HCT116 (cell line): ENCODE measurements at regions not wholly inside any gene's neighbourhood (a gene's known extent, or its start where the extent isn't known, plus 50 kb on each side); places are given as distances from the start of the nearest gene placed in this dataset.

ENCODE experiments used
- ATAC-seq: fragments of 200-7000 bp; cut with Tn5 transposase; 2 replicates; pipeline ENCODE4 v1.9.1; 2020; ENCODE audit warnings: mild to moderate bottlenecking, moderate library complexity
- BruUV-seq: library from RNA; stranded (reverse); fragments of 400-500 nt; replicated peaks from 2 replicates; lab custom pipeline; 2021; lab: Mats Ljungman, UMichigan
- CTCF ChIA-PET: fragments of 300-600 bp; sonication (Branson Sonifier 250); formaldehyde crosslinking; loops from one replicate; lab custom pipeline; 2021; ENCODE audit warnings: antibody characterized with exemption; lab: Charles Lee
- POLR2A ChIA-PET: fragments of 300-600, 350-600 bp; sonication (Branson Sonifier 250); formaldehyde crosslinking; loops from one replicate; lab custom pipeline; 2021; ENCODE audit warnings: antibody characterized with exemption; lab: Charles Lee
- RAD21 ChIA-PET, 2 experiments: fragments of 300-600 bp; sonication (Branson Sonifier 250); formaldehyde crosslinking; loops; one replicate each; lab custom pipeline; 2023; ENCODE audit warnings: low total read pairs in 2 of 2; ENCODE audit not compliant: uncharacterized antibody in 2 of 2, unreplicated experiment in 2 of 2, low non-redundant PET in 1 of 2; lab: Charles Lee
- DNase-seq: peaks from one replicate; pipeline ENCODE4 v3.0.0-alpha.2; 2010; ENCODE audit warnings: low read depth, low spot score
- H2AFZ ChIP-seq: fragments of 200-600 bp; shearing (Covaris generic), sonication (generic); 2 replicates; pipeline ENCODE4 v1.6.1; 2017; ENCODE audit warnings: low read depth, mixed run types, mixed read lengths, antibody characterized with exemption, low read length; ENCODE audit not compliant: poor library complexity, severe bottlenecking
- H3K27ac ChIP-seq: 2 replicates; pipeline ENCODE4 v1.5.1; 2012; ENCODE audit warnings: low read depth, low read length
- H3K27me3 ChIP-seq: fragments of 200-600 bp; sonication (generic); 2 replicates; pipeline ENCODE4 v1.6.1; 2016; ENCODE audit warnings: mixed run types, low read length, mixed read lengths; ENCODE audit not compliant: insufficient read depth
- H3K36me3 ChIP-seq, 2 experiments: fragments of 200-500 bp in 1 of 2; fragments of 200-600 bp in 1 of 2; sonication (Bioruptor generic) in 1 of 2; sonication (generic) in 1 of 2; 2 replicates each; pipeline versions ENCODE4 v1.5.1 to v1.6.1; 2014 to 2016; ENCODE audit warnings: low read length in 2 of 2, inconsistent platforms in 1 of 2, mixed read lengths in 1 of 2, mixed run types in 1 of 2; ENCODE audit not compliant: insufficient read depth in 2 of 2, control insufficient read depth in 1 of 2
- H3K4me1 ChIP-seq, 2 experiments: fragments of 200-600 bp in 1 of 2; sonication (generic) in 1 of 2; 2 replicates each; pipeline versions ENCODE4 v1.5.1 to v1.6.1; 2012 to 2017; ENCODE audit warnings: low read length in 2 of 2, inconsistent platforms in 1 of 2, mild to moderate bottlenecking in 1 of 2, mixed read lengths in 1 of 2, mixed run types in 1 of 2, moderate library complexity in 1 of 2; ENCODE audit not compliant: insufficient read depth in 2 of 2, control insufficient read depth in 1 of 2
- H3K4me2 ChIP-seq: fragments of 200-600 bp; sonication (generic); 2 replicates; pipeline ENCODE4 v1.6.1; 2017; ENCODE audit warnings: mixed run types, low read length, mixed read lengths
- H3K4me3 ChIP-seq, 2 experiments: fragments of 200-600 bp in 1 of 2; sonication (generic) in 1 of 2; replicated peaks in 1 of 2; 2 replicates each; pipeline ENCODE4 v1.5.1; 2011 to 2016; ENCODE audit warnings: low read length in 2 of 2, control low read depth in 1 of 2, low read depth in 1 of 2, mild to moderate bottlenecking in 1 of 2, mixed read lengths in 1 of 2, mixed run types in 1 of 2
- H3K79me2 ChIP-seq: fragments of 200-600 bp; sonication (generic); 2 replicates; pipeline ENCODE4 v1.6.1; 2017; ENCODE audit warnings: mild to moderate bottlenecking, mixed run types, low read length, moderate library complexity, mixed read lengths; ENCODE audit not compliant: insufficient read depth
- H3K9ac ChIP-seq: fragments of 200-600 bp; sonication (generic); 2 replicates; pipeline ENCODE4 v1.6.1; 2016; ENCODE audit warnings: low read length, mixed read lengths
- H3K9me2 ChIP-seq: fragments of 200-600 bp; sonication (generic), shearing (Covaris generic); 2 replicates; pipeline ENCODE4 v1.6.1; 2017; ENCODE audit warnings: mixed run types, mild to moderate bottlenecking, moderate library complexity; ENCODE audit not compliant: insufficient read depth
- H3K9me3 ChIP-seq, 2 experiments: fragments of 200-500 bp in 1 of 2; fragments of 200-600 bp in 1 of 2; sonication (Bioruptor generic) in 1 of 2; sonication (generic) in 1 of 2; 2 replicates each; pipeline ENCODE4 v1.6.1; 2014 to 2017; ENCODE audit warnings: low read length in 2 of 2, mixed read lengths in 2 of 2, inconsistent platforms in 1 of 2, low read depth in 1 of 2, mild to moderate bottlenecking in 1 of 2, mixed run types in 1 of 2, moderate library complexity in 1 of 2; ENCODE audit not compliant: control insufficient read depth in 1 of 2, insufficient read depth in 1 of 2
- H4K20me1 ChIP-seq: fragments of 200-600 bp; sonication (generic), shearing (Covaris generic); 2 replicates; pipeline ENCODE4 v1.6.1; 2017; ENCODE audit warnings: mixed run types, mild to moderate bottlenecking, moderate library complexity; ENCODE audit not compliant: insufficient read depth
- ATF3 ChIP-seq: IDR thresholded peaks from 2 replicates; pipeline ENCODE4 v1.6.1; 2012
- CBX3 ChIP-seq: IDR thresholded peaks from 2 replicates; pipeline ENCODE4 v1.6.1; 2012; ENCODE audit warnings: low read depth
- CEBPB ChIP-seq: IDR thresholded peaks from 2 replicates; pipeline ENCODE4 v1.6.1; 2012; ENCODE audit warnings: low read depth
- EGR1 ChIP-seq: IDR thresholded peaks from 2 replicates; pipeline ENCODE4 v1.6.1; 2012; ENCODE audit warnings: low read depth
- ELF1 ChIP-seq: IDR thresholded peaks from 2 replicates; pipeline ENCODE4 v1.6.1; 2012; ENCODE audit warnings: low read depth, borderline replicate concordance
- EZH2 ChIP-seq: fragments of 200-600 bp; sonication (generic); IDR thresholded peaks from 2 replicates; pipeline ENCODE4 v1.6.1; 2017; ENCODE audit warnings: antibody characterized with exemption, mixed run types
- EZH2phosphoT487 ChIP-seq: fragments of 200-600 bp; IDR thresholded peaks from 2 replicates; pipeline ENCODE4 v1.6.1; 2018; ENCODE audit warnings: antibody characterized with exemption, borderline replicate concordance
- FOSL1 ChIP-seq: IDR thresholded peaks from 2 replicates; pipeline ENCODE4 v1.6.1; 2012; ENCODE audit warnings: low read depth
- JUND ChIP-seq: IDR thresholded peaks from 2 replicates; pipeline ENCODE4 v1.6.1; 2012
- MAX ChIP-seq: IDR thresholded peaks from 2 replicates; pipeline ENCODE4 v1.6.1; 2012
- POLR2A ChIP-seq: IDR thresholded peaks from 2 replicates; pipeline ENCODE4 v1.7.0; 2011; ENCODE audit warnings: borderline replicate concordance; ENCODE audit not compliant: insufficient read depth, insufficient read length; ENCODE audit errors: extremely low read depth
- POLR2AphosphoS5 ChIP-seq: IDR thresholded peaks from 2 replicates; pipeline ENCODE4 v1.6.1; 2011; ENCODE audit warnings: mild to moderate bottlenecking, low read depth, low read length, moderate library complexity
- SP1 ChIP-seq: IDR thresholded peaks from 2 replicates; pipeline ENCODE4 v1.6.1; 2012; ENCODE audit warnings: low read depth
- SRF ChIP-seq: IDR thresholded peaks from 2 replicates; pipeline ENCODE4 v1.6.1; 2012; ENCODE audit warnings: low read depth
- TCF7L2 ChIP-seq: IDR thresholded peaks from 2 replicates; pipeline ENCODE4 v1.7.0; 2011; ENCODE audit warnings: borderline replicate concordance, inconsistent platforms; ENCODE audit not compliant: insufficient read depth, insufficient read length; ENCODE audit errors: extremely low read depth
- YY1 ChIP-seq: IDR thresholded peaks from 2 replicates; pipeline ENCODE4 v1.6.1; 2011; ENCODE audit warnings: low read length, low read depth, moderate library complexity, mild to moderate bottlenecking; ENCODE audit not compliant: insufficient replicate concordance; ENCODE audit errors: extremely low read depth
- ZFX ChIP-seq: fragments of 450-650 bp; IDR thresholded peaks from 2 replicates; pipeline ENCODE4 v1.6.1; 2017
- ZNF274 ChIP-seq: fragments of 200-500 bp; sonication (Bioruptor generic); IDR thresholded peaks from 2 replicates; pipeline ENCODE4 v1.6.1; 2014; ENCODE audit warnings: mild to moderate bottlenecking, low read depth, low read length, inconsistent platforms
- intact Hi-C: fragments of 100-400 bp; cut with micrococcal nuclease; formaldehyde crosslinking; loops from 2 replicates; pipeline ENCODE4 v1.10.0; 2022
- TF ChIP-seq, protein P1 (sequence below), 3 experiments: fragments of 200-600 bp in 1 of 3; sonication (generic) in 1 of 3; IDR thresholded peaks in 2 of 3; conservative IDR thresholded peaks in 1 of 3; 2 replicates each; pipeline ENCODE4 v1.5.1; 2012 to 2017; ENCODE audit warnings: low read depth in 2 of 3, low read length in 2 of 3, antibody characterized with exemption in 1 of 3, borderline replicate concordance in 1 of 3, control low read depth in 1 of 3, mild to moderate bottlenecking in 1 of 3, mixed read lengths in 1 of 3, mixed run types in 1 of 3, moderate library complexity in 1 of 3; ENCODE audit not compliant: insufficient read depth in 1 of 3
- TF ChIP-seq, protein P2 (sequence below): IDR thresholded peaks from 2 replicates; pipeline ENCODE4 v1.6.1; 2011; ENCODE audit warnings: mild to moderate bottlenecking, low read length, moderate library complexity; ENCODE audit not compliant: insufficient replicate concordance; ENCODE audit errors: extremely low read depth

- ChIA-PET RAD21 (no interaction called here), POLR2A (no interaction called here), CTCF (no interaction called here)
- Histone ChIP-seq H3K36me3 (no peaks in the 10 kb centered on the region), H3K9me2 (no peaks in the 10 kb centered on the region), H3K4me1 (no peaks in the 10 kb centered on the region), H3K4me3 (no peak overlapping the region), H3K79me2 (no peaks in the 10 kb centered on the region), H3K4me2 (no peak overlapping the region), H3K9me3 (no peaks in the 10 kb centered on the region), H3K27me3 (no peaks in the 10 kb centered on the region), H4K20me1 (no peaks in the 10 kb centered on the region), H2AFZ (no peak overlapping the region), H3K27ac (no peak overlapping the region), H3K9ac (no peak overlapping the region)
- BruUV-seq: no TSS peak
- TF ChIP-seq MAX: no peak
- no peak for TF ChIP-seq ZFX
- intact Hi-C loops: no loop called here
- DNase-seq (no peak), ATAC-seq (no peak)
Measured at GRCh38 chr2:156709091-156709490, 272.9 kb downstream of the GPD2 start.

- no peak overlapping the region for H3K4me2 ChIP-seq
- no peak overlapping the region for H2AFZ ChIP-seq
- DNase-seq: no peak
- no peak for ATAC-seq
- no peaks in the 10 kb centered on the region for H3K4me1 ChIP-seq
- no peaks in the 10 kb centered on the region for H3K9me2 ChIP-seq
- no peak overlapping the region for H3K4me3 ChIP-seq
- no peaks in the 10 kb centered on the region for H3K36me3 ChIP-seq
- ChIA-PET POLR2A (no interaction called here), CTCF (no interaction called here), RAD21 (no interaction called here)
- H3K9ac ChIP-seq: no peak overlapping the region
- H3K27ac ChIP-seq: no peak overlapping the region
- no peaks in the 10 kb centered on the region for H3K27me3 ChIP-seq
- H3K9me3 ChIP-seq: no peaks in the 10 kb centered on the region
- no peaks in the 10 kb centered on the region for H4K20me1 ChIP-seq
- H3K79me2 ChIP-seq: no peaks in the 10 kb centered on the region
- intact Hi-C loops: no loop called here
- TF ChIP-seq CBX3 (no peak), POLR2AphosphoS5 (no peak), CEBPB (no peak), FOSL1 (no peak), SP1 (no peak), EGR1 (no peak), ZFX (no peak), ZNF274 (no peak), EZH2 (no peak), JUND (no peak), SRF (no peak), ATF3 (no peak), TCF7L2 (no peak), POLR2A (no peak), YY1 (no peak), EZH2phosphoT487 (no peak), ELF1 (no peak)
- TF ChIP-seq, protein P1, sequence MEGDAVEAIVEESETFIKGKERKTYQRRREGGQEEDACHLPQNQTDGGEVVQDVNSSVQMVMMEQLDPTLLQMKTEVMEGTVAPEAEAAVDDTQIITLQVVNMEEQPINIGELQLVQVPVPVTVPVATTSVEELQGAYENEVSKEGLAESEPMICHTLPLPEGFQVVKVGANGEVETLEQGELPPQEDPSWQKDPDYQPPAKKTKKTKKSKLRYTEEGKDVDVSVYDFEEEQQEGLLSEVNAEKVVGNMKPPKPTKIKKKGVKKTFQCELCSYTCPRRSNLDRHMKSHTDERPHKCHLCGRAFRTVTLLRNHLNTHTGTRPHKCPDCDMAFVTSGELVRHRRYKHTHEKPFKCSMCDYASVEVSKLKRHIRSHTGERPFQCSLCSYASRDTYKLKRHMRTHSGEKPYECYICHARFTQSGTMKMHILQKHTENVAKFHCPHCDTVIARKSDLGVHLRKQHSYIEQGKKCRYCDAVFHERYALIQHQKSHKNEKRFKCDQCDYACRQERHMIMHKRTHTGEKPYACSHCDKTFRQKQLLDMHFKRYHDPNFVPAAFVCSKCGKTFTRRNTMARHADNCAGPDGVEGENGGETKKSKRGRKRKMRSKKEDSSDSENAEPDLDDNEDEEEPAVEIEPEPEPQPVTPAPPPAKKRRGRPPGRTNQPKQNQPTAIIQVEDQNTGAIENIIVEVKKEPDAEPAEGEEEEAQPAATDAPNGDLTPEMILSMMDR (IDR thresholded peaks at IDR 0.05 in 2 of 3, conservative IDR thresholded peaks at IDR 0.05 in 1 of 3; ENCODE audit: borderline replicate concordance in 1 of 3, insufficient read depth in 1 of 3, low read depth in 2 of 3, low read length in 2 of 3): no peak
- TF ChIP-seq, protein P2, sequence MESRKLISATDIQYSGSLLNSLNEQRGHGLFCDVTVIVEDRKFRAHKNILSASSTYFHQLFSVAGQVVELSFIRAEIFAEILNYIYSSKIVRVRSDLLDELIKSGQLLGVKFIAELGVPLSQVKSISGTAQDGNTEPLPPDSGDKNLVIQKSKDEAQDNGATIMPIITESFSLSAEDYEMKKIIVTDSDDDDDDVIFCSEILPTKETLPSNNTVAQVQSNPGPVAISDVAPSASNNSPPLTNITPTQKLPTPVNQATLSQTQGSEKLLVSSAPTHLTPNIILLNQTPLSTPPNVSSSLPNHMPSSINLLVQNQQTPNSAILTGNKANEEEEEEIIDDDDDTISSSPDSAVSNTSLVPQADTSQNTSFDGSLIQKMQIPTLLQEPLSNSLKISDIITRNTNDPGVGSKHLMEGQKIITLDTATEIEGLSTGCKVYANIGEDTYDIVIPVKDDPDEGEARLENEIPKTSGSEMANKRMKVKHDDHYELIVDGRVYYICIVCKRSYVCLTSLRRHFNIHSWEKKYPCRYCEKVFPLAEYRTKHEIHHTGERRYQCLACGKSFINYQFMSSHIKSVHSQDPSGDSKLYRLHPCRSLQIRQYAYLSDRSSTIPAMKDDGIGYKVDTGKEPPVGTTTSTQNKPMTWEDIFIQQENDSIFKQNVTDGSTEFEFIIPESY: no peak
- BruUV-seq: no TSS peak
Measured at GRCh38 chr2:156719036-156719435, 282.9 kb downstream of the GPD2 start.
